Astrocyte (in vitro differentiated cells and primary cell): ENCODE measurements at regions not wholly inside any gene's neighbourhood (a gene's known extent, or its start where the extent isn't known, plus 50 kb on each side); places are given as distances from the start of the nearest gene placed in this dataset.

Experiments used
- DNase-seq: peaks from one replicate; pipeline ENCODE4 v3.0.0-alpha.2; 2010; ENCODE audit warnings: low read depth
- FAIRE-seq: peaks from 2 replicates; lab custom pipeline; 2011; peaks lifted over from hg19 to GRCh38; lab: Jason Lieb, UNC
- H2AFZ ChIP-seq: 2 replicates; pipeline ENCODE4 v1.6.0; 2012; ENCODE audit warnings: low read depth, low read length, inconsistent platforms
- H3K27ac ChIP-seq: 2 replicates; pipeline ENCODE4 v1.5.1; 2011; ENCODE audit warnings: low read depth, low read length, inconsistent platforms
- H3K27me3 ChIP-seq: 2 replicates; pipeline ENCODE4 v1.6.0; 2011; ENCODE audit warnings: low read length, inconsistent platforms; ENCODE audit not compliant: insufficient read depth
- H3K36me3 ChIP-seq: 2 replicates; pipeline ENCODE4 v1.5.1; 2011; ENCODE audit warnings: low read length, inconsistent platforms; ENCODE audit not compliant: insufficient read depth
- H3K4me1 ChIP-seq: 2 replicates; pipeline ENCODE4 v1.5.1; 2011; ENCODE audit warnings: low read length, inconsistent platforms; ENCODE audit not compliant: insufficient read depth
- H3K4me2 ChIP-seq: 2 replicates; pipeline ENCODE4 v1.6.0; 2012; ENCODE audit warnings: low read length, inconsistent platforms
- H3K4me3 ChIP-seq: 2 replicates; pipeline ENCODE4 v1.5.1; 2011; ENCODE audit warnings: low read depth, mild to moderate bottlenecking, low read length, inconsistent platforms; ENCODE audit not compliant: insufficient read depth
- H3K79me2 ChIP-seq: 2 replicates; pipeline ENCODE4 v1.6.0; 2012; ENCODE audit warnings: mild to moderate bottlenecking, low read length, inconsistent platforms; ENCODE audit not compliant: insufficient read depth
- H3K9ac ChIP-seq: 2 replicates; pipeline ENCODE4 v1.6.0; 2012; ENCODE audit warnings: mild to moderate bottlenecking, low read length, inconsistent platforms
- H3K9me3 ChIP-seq: 2 replicates; pipeline ENCODE4 v1.5.1; 2012; ENCODE audit warnings: low read depth, mild to moderate bottlenecking, low read length, inconsistent platforms; ENCODE audit not compliant: insufficient read depth
- H4K20me1 ChIP-seq: 2 replicates; pipeline ENCODE4 v1.6.0; 2012; ENCODE audit warnings: low read length, inconsistent platforms; ENCODE audit not compliant: insufficient read depth
- H3K27ac Mint-ChIP-seq: one replicate; pipeline ENCODE4 v1.8.0; 2021; ENCODE audit warnings: mild to moderate bottlenecking, mixed read lengths; ENCODE audit not compliant: unreplicated experiment
- H3K27me3 Mint-ChIP-seq: one replicate; pipeline ENCODE4 v1.8.0; 2021; ENCODE audit warnings: low read depth, mixed read lengths; ENCODE audit not compliant: unreplicated experiment
- H3K36me3 Mint-ChIP-seq: one replicate; pipeline ENCODE4 v1.8.0; 2021; ENCODE audit warnings: low read depth, mixed read lengths; ENCODE audit not compliant: unreplicated experiment
- H3K4me1 Mint-ChIP-seq: one replicate; pipeline ENCODE4 v1.8.0; 2021; ENCODE audit warnings: low read depth, mixed read lengths; ENCODE audit not compliant: unreplicated experiment
- H3K4me3 Mint-ChIP-seq: one replicate; pipeline ENCODE4 v1.8.0; 2021; ENCODE audit warnings: mild to moderate bottlenecking, moderate library complexity, mixed read lengths; ENCODE audit not compliant: unreplicated experiment
- H3K9me3 Mint-ChIP-seq: one replicate; pipeline ENCODE4 v1.8.0; 2021; ENCODE audit warnings: mild to moderate bottlenecking, mixed read lengths; ENCODE audit not compliant: unreplicated experiment
- EZH2 ChIP-seq: IDR thresholded peaks from 2 replicates; pipeline ENCODE4 v1.6.1; 2012; ENCODE audit warnings: mild to moderate bottlenecking, low read length, inconsistent platforms; ENCODE audit not compliant: insufficient read depth
- TF ChIP-seq, protein P1 (sequence below): IDR thresholded peaks from 2 replicates; pipeline ENCODE4 v1.5.1; 2011; ENCODE audit warnings: low read depth, mild to moderate bottlenecking, inconsistent platforms, low read length, moderate library complexity; ENCODE audit not compliant: insufficient read depth

DNA sequence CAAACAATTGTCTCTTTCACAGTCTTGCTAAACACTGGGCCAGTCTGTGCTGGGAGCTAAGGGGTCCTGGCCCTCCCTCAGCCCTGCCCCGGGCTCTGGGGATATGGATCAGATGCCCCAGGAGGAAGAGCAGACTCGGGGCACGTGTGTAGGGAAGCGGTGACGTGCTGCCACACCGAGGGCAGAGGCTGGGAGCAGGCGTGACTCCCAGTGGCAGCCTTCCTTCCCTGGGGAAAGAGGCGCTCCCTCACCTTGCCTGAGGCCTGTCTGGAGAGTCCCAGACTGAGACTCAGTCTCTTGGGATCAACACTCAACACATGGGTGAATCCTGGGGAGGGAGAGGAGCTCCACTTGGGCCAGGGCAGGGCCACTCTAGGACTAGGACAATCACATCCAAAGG, 54.1 kb upstream of the GRIP2 start:
- TF ChIP-seq, protein P1, sequence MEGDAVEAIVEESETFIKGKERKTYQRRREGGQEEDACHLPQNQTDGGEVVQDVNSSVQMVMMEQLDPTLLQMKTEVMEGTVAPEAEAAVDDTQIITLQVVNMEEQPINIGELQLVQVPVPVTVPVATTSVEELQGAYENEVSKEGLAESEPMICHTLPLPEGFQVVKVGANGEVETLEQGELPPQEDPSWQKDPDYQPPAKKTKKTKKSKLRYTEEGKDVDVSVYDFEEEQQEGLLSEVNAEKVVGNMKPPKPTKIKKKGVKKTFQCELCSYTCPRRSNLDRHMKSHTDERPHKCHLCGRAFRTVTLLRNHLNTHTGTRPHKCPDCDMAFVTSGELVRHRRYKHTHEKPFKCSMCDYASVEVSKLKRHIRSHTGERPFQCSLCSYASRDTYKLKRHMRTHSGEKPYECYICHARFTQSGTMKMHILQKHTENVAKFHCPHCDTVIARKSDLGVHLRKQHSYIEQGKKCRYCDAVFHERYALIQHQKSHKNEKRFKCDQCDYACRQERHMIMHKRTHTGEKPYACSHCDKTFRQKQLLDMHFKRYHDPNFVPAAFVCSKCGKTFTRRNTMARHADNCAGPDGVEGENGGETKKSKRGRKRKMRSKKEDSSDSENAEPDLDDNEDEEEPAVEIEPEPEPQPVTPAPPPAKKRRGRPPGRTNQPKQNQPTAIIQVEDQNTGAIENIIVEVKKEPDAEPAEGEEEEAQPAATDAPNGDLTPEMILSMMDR = no peak
- no peak for TF ChIP-seq EZH2
- Mint-ChIP-seq H3K36me3 (no peaks in the 10 kb centered on the region), H3K27ac (no peak overlapping the region), H3K4me1 (no peaks in the 10 kb centered on the region), H3K9me3 (no peaks in the 10 kb centered on the region), H3K27me3 (peaks cover 38% of the 10 kb centered on the region), H3K4me3 (no peak overlapping the region)
- no peaks in the 10 kb centered on the region for H3K79me2 ChIP-seq
- FAIRE-seq (no peak), DNase-seq (no peak)
- peaks cover 27% of the 10 kb centered on the region for H3K27me3 ChIP-seq
- H3K9me3 ChIP-seq = no peaks in the 10 kb centered on the region
- no peak overlapping the region for H2AFZ ChIP-seq
- no peak overlapping the region for H3K9ac ChIP-seq
- H3K4me2 ChIP-seq = no peak overlapping the region
- H3K4me3 ChIP-seq = no peak overlapping the region
- no peaks in the 10 kb centered on the region for H3K4me1 ChIP-seq
- no peaks in the 10 kb centered on the region for H4K20me1 ChIP-seq
- H3K36me3 ChIP-seq = no peaks in the 10 kb centered on the region
- H3K27ac ChIP-seq = no peak overlapping the region

DNA sequence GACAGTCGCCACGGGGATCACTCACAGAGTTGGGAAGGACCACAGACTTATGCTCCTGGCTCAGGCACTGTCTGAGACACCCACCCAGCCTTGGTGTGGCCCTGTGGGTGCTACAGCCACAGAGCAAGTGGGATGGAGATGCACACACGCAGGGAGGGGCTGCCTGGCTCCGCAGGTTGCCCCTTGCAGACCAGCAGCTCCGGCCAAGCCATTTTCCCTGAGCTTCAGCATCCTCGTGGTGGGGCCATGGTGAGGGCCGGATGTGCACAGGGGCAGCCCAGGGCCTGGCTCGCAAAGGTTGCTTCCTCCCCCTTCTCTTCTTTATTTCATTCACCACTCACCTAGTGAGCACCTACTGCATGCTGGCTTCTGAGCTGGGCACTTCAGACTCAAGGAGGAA, 55.4 kb upstream of the GRIP2 start:
- Histone ChIP-seq H3K27ac (no peak overlapping the region), H3K36me3 (no peaks in the 10 kb centered on the region), H3K9ac (no peak overlapping the region), H3K79me2 (no peaks in the 10 kb centered on the region), H2AFZ (no peak overlapping the region), H3K27me3 (peaks cover 25% of the 10 kb centered on the region), H3K4me1 (no peaks in the 10 kb centered on the region), H4K20me1 (no peaks in the 10 kb centered on the region), H3K4me3 (no peak overlapping the region), H3K9me3 (no peaks in the 10 kb centered on the region), H3K4me2 (no peak overlapping the region)
- FAIRE-seq = no peak
- no peak for DNase-seq
- H3K36me3 Mint-ChIP-seq = no peaks in the 10 kb centered on the region
- TF ChIP-seq, protein P1 = no peak
- no peak for TF ChIP-seq EZH2
- H3K4me3 Mint-ChIP-seq = no peak overlapping the region
- H3K27ac Mint-ChIP-seq = no peak overlapping the region
- H3K4me1 Mint-ChIP-seq = no peaks in the 10 kb centered on the region
- H3K9me3 Mint-ChIP-seq = no peaks in the 10 kb centered on the region
- peaks cover 41% of the 10 kb centered on the region for H3K27me3 Mint-ChIP-seq

DNA sequence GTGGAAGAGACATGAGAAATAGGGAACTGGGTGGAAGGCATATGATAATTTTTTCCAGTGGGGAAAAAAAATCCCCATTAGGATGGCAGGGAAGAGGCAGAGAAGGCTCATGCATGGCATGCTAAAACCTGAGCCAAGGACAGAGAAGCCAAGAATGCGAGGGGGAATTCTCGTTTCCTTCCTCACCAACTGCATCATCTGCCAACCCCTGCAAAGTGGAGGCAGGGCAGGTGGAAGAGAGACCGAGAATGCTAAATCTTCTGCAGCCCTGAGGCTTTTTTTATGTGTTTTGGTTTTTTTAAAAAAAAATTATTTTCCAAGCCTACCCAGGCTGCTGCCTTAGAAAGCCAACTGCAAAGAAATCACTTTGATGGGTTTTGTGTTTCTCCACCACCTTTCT, 54.3 kb upstream of the CCDC174 start:
- peaks cover 29% of the 10 kb centered on the region for H3K27me3 ChIP-seq
- H3K27ac ChIP-seq = no peak overlapping the region

More for the DNA sequence above, 54.3 kb upstream of the CCDC174 start:
- Histone ChIP-seq H3K4me3 (no peak overlapping the region), H3K4me1 (no peaks in the 10 kb centered on the region), H3K4me2 (no peak overlapping the region), H4K20me1 (no peaks in the 10 kb centered on the region), H3K36me3 (no peaks in the 10 kb centered on the region), H3K79me2 (no peaks in the 10 kb centered on the region), H2AFZ (no peak overlapping the region), H3K9ac (no peak overlapping the region), H3K9me3 (no peaks in the 10 kb centered on the region)
- Mint-ChIP-seq H3K4me1 (no peaks in the 10 kb centered on the region), H3K27ac (no peak overlapping the region), H3K9me3 (no peaks in the 10 kb centered on the region), H3K4me3 (no peak overlapping the region), H3K36me3 (no peaks in the 10 kb centered on the region), H3K27me3 (peaks cover 43% of the 10 kb centered on the region)
- TF ChIP-seq, protein P1 = no peak
- TF ChIP-seq EZH2 = no peak
- DNase-seq = no peak
- no peak for FAIRE-seq
